Right lobe of liver (tissue), 6 donors: ENCODE measurements at regions not wholly inside any gene's neighbourhood (a gene's known extent, or its start where the extent isn't known, plus 50 kb on each side); places are given as distances from the start of the nearest gene placed in this dataset.

Experiments
- ATAC-seq, 4 donors: fragments of 200-7000 bp; cut with Tn5 transposase; one replicate each; pipeline ENCODE4 v1.9.1; 2020; ENCODE audit warnings: mild to moderate bottlenecking in 4 of 4, moderate library complexity in 4 of 4
- DNase-seq, 3 donors: peaks; one replicate each; pipeline ENCODE4 v3.0.0-alpha.2; 2020
- H3K27ac ChIP-seq, 3 donors: fragments of 200-600 bp; one replicate each; pipeline ENCODE4 v1.8.0; 2022
- H3K27me3 ChIP-seq, 2 donors: fragments of 200-600 bp; one replicate each; pipeline ENCODE4 v1.8.0; 2022
- H3K36me3 ChIP-seq, 4 donors: fragments of 200-600 bp; sonication (generic) in 1 of 4; one replicate each; pipeline versions ENCODE4 v1.5.1 to v1.8.0; 2017 to 2022; ENCODE audit warnings: control low read depth in 1 of 4
- H3K4me1 ChIP-seq, 4 donors: fragments of 200-600 bp; sonication (generic) in 1 of 4; one replicate each; pipeline versions ENCODE4 v1.5.1 to v1.8.0; 2017 to 2022; ENCODE audit warnings: control low read depth in 1 of 4
- H3K4me3 ChIP-seq, 3 donors: fragments of 200-600 bp; one replicate each; pipeline ENCODE4 v1.8.0; 2022
- H3K9me3 ChIP-seq, 4 donors: fragments of 200-600 bp; sonication (generic) in 1 of 4; one replicate each; pipeline versions ENCODE4 v1.5.1 to v1.8.0; 2017 to 2022; ENCODE audit warnings: control low read depth in 1 of 4
- CTCF ChIP-seq, 4 donors: fragments of 200-600 bp in 3 of 4; fragments of 450-650 bp in 1 of 4; IDR thresholded peaks; one replicate each; pipeline versions ENCODE4 v1.5.1 to v1.8.0; 2016 to 2022; ENCODE audit warnings: antibody characterized with exemption in 4 of 4, mild to moderate bottlenecking in 2 of 4
- POLR2A ChIP-seq: fragments of 450-650 bp; IDR thresholded peaks from one replicate; pipeline ENCODE4 v1.6.1; 2017; ENCODE audit warnings: antibody characterized with exemption, mild to moderate bottlenecking
- WGBS: methylation state at CpG from one replicate; pipeline ENCODE4 v1.1.6; 2018; ENCODE audit warnings: low coverage, low lambda C conversion rate; ENCODE audit not compliant: insufficient coverage; ENCODE audit errors: missing lambda C conversion rate; 5-methylcytosine and 5-hydroxymethylcytosine counted together
- intact Hi-C, 2 donors: fragments of 100-400 bp; cut with DNase I; formaldehyde crosslinking; loops; one replicate each; pipeline versions ENCODE4 v1.11.2 to v1.14.1; 2022
- donor health status: DM: no; HTN: yes; CAD: no.
- donor health status: DM: no; HTN: no; CAD: no.
- donor health status: DM: no; HTN: no; CAD: no.
- donor health status: DM: no; HTN: yes; CAD: no.
- donor health status: DM: no; HTN: yes; CAD: no.

- no peaks in the 10 kb centered on the region for H3K36me3 ChIP-seq
- H3K9me3 ChIP-seq = no peaks in the 10 kb centered on the region
- H3K4me3 ChIP-seq = no peak overlapping the region
- 36% methylated on average over 7 of the region's 11 CpGs for WGBS
- intact Hi-C loops = no loop called here
- no peaks in the 10 kb centered on the region for H3K4me1 ChIP-seq
- ATAC-seq (no peak), DNase-seq (no peak)
- H3K27ac ChIP-seq = no peak overlapping the region
- TF ChIP-seq POLR2A (no peak), CTCF (IDR thresholded peaks at IDR 0.05) (no peak)
- H3K27me3 ChIP-seq = no peaks in the 10 kb centered on the region
Observed at GRCh38 chr16:5349670-5350517, 252.3 kb upstream of the EEF2KMT start.

- no peak overlapping the region for H3K4me3 ChIP-seq
- no peak for DNase-seq
- no peaks in the 10 kb centered on the region for H3K36me3 ChIP-seq
- no peaks in the 10 kb centered on the region for H3K9me3 ChIP-seq
- no peak overlapping the region for H3K27ac ChIP-seq
- H3K4me1 ChIP-seq = no peaks in the 10 kb centered on the region
- WGBS = 74% methylated on average over 7 of the region's 8 CpGs
- H3K27me3 ChIP-seq = no peaks in the 10 kb centered on the region
- intact Hi-C loops = no loop called here
- peak in 3 of 4 donors; percentile 26 to 84 (median 43) for ATAC-seq
- no peak for TF ChIP-seq CTCF (IDR thresholded peaks at IDR 0.05)
- no peak for TF ChIP-seq POLR2A
Observed at GRCh38 chr16:5349101-5349500, 251.5 kb upstream of the EEF2KMT start.

GRCh38 chr16:5347561-5347960 lies 250.0 kb upstream of the EEF2KMT start:
- Histone ChIP-seq H3K27ac (no peak overlapping the region), H3K4me1 (no peaks in the 10 kb centered on the region), H3K36me3 (no peaks in the 10 kb centered on the region), H3K27me3 (no peaks in the 10 kb centered on the region), H3K4me3 (no peak overlapping the region), H3K9me3 (no peaks in the 10 kb centered on the region)
- no peak for DNase-seq
- WGBS = 54% methylated on average over 4 of the region's 4 CpGs
- intact Hi-C loops = no loop called here
- no peak for TF ChIP-seq POLR2A
- TF ChIP-seq CTCF (IDR thresholded peaks at IDR 0.05) = no peak
- ATAC-seq = no peak

GRCh38 chr16:5336941-5337340 lies 239.3 kb upstream of the EEF2KMT start:
- TF ChIP-seq CTCF (IDR thresholded peaks at IDR 0.05) (no peak), POLR2A (no peak)
- no peaks in the 10 kb centered on the region for H3K9me3 ChIP-seq
- H3K27me3 ChIP-seq = no peaks in the 10 kb centered on the region
- no peaks in the 10 kb centered on the region for H3K4me1 ChIP-seq
- H3K36me3 ChIP-seq = no peaks in the 10 kb centered on the region
- intact Hi-C loops = no loop called here
- DNase-seq (no peak), ATAC-seq (no peak)
- 42% methylated on average over 4 of the region's 6 CpGs for WGBS
- no peak overlapping the region for H3K27ac ChIP-seq
- no peak overlapping the region for H3K4me3 ChIP-seq
